MCF 10A (cell line): ENCODE measurements at regions not wholly inside any gene's neighbourhood (a gene's known extent, or its start where the extent isn't known, plus 50 kb on each side); places are given as distances from the start of the nearest gene placed in this dataset.

ENCODE experiments used
- BruUV-seq: library from RNA; stranded (reverse); fragments of 400-500 nt; replicated peaks from 2 replicates; lab custom pipeline; 2021; lab: Mats Ljungman, UMichigan
- CTCF ChIA-PET: fragments of 300-600 bp; sonication (Branson Sonifier 250); formaldehyde crosslinking; extraction: SDS; loops from one replicate; lab custom pipeline; 2021; ENCODE audit warnings: antibody characterized with exemption, inconsistent platforms; lab: Yijun Ruan, JAX
- POLR2A ChIA-PET: fragments of 300-600, 350-650 bp; sonication (Branson Sonifier 250); formaldehyde crosslinking; extraction: SDS; loops from one replicate; lab custom pipeline; 2020; ENCODE audit warnings: antibody characterized with exemption, inconsistent platforms; lab: Yijun Ruan, JAX
- DNase-seq: peaks from one replicate; pipeline ENCODE4 v3.0.0-alpha.2; 2018; ENCODE audit not compliant: unreplicated experiment
- H3K27ac Mint-ChIP-seq: one replicate; pipeline ENCODE4 v1.8.0; 2022; ENCODE audit warnings: mild to moderate bottlenecking, low read depth, mixed read lengths; ENCODE audit not compliant: unreplicated experiment
- H3K27me3 Mint-ChIP-seq: one replicate; pipeline ENCODE4 v1.8.0; 2022; ENCODE audit warnings: mixed read lengths; ENCODE audit not compliant: insufficient read depth, unreplicated experiment
- H3K36me3 Mint-ChIP-seq: one replicate; pipeline ENCODE4 v1.8.0; 2022; ENCODE audit warnings: mild to moderate bottlenecking, moderate library complexity, mixed read lengths; ENCODE audit not compliant: insufficient read depth, unreplicated experiment
- H3K4me1 Mint-ChIP-seq: one replicate; pipeline ENCODE4 v1.8.0; 2022; ENCODE audit warnings: mixed read lengths; ENCODE audit not compliant: insufficient read depth, unreplicated experiment
- H3K4me3 Mint-ChIP-seq: one replicate; pipeline ENCODE4 v1.8.0; 2022; ENCODE audit warnings: mild to moderate bottlenecking, moderate library complexity, mixed read lengths; ENCODE audit not compliant: unreplicated experiment
- H3K9me3 Mint-ChIP-seq: one replicate; pipeline ENCODE4 v1.8.0; 2022; ENCODE audit warnings: mixed read lengths; ENCODE audit not compliant: unreplicated experiment
- intact Hi-C: fragments of 100-400 bp; cut with micrococcal nuclease; formaldehyde crosslinking; loops from 2 replicates; pipeline ENCODE4 v1.14.1; 2022
- TF ChIP-seq, protein P1 (sequence below): fragments of 200-600 bp; IDR thresholded peaks from one replicate; pipeline ENCODE4 v1.8.0; 2022; ENCODE audit warnings: antibody characterized with exemption, mild to moderate bottlenecking; ENCODE audit not compliant: unreplicated experiment

DNA sequence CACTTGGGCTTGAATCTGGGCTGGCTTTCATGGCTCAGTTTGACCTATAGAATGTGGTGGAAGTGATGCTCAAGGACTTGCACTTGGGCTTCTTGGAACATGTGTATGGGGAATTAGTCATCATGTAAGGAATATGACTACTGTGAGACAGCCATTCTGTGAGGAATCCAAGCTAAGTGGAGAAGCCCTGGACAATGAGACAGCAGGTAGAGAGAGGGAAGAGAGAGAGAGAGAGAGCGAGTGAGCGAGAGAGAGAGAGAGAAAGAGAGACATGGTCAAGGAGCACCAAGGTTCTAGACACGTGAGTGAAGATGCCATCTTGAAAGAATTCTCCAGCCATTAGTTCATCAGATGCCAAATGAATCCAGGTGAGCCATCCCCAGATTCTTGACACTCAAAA is 261.6 kb upstream of the SORL1-AS1 start:
- POLR2A ChIA-PET: no interaction called here
- intact Hi-C loops: no loop called here
- DNase-seq: no peak
- Mint-ChIP-seq H3K27me3 (no peaks in the 10 kb centered on the region), H3K9me3 (peaks cover 14% of the 10 kb centered on the region), H3K36me3 (no peaks in the 10 kb centered on the region), H3K27ac (no peak overlapping the region), H3K4me1 (no peaks in the 10 kb centered on the region), H3K4me3 (no peak overlapping the region)
- CTCF ChIA-PET: no interaction called here
- no TSS peak for BruUV-seq
- TF ChIP-seq, protein P1, sequence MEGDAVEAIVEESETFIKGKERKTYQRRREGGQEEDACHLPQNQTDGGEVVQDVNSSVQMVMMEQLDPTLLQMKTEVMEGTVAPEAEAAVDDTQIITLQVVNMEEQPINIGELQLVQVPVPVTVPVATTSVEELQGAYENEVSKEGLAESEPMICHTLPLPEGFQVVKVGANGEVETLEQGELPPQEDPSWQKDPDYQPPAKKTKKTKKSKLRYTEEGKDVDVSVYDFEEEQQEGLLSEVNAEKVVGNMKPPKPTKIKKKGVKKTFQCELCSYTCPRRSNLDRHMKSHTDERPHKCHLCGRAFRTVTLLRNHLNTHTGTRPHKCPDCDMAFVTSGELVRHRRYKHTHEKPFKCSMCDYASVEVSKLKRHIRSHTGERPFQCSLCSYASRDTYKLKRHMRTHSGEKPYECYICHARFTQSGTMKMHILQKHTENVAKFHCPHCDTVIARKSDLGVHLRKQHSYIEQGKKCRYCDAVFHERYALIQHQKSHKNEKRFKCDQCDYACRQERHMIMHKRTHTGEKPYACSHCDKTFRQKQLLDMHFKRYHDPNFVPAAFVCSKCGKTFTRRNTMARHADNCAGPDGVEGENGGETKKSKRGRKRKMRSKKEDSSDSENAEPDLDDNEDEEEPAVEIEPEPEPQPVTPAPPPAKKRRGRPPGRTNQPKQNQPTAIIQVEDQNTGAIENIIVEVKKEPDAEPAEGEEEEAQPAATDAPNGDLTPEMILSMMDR: no peak

DNA sequence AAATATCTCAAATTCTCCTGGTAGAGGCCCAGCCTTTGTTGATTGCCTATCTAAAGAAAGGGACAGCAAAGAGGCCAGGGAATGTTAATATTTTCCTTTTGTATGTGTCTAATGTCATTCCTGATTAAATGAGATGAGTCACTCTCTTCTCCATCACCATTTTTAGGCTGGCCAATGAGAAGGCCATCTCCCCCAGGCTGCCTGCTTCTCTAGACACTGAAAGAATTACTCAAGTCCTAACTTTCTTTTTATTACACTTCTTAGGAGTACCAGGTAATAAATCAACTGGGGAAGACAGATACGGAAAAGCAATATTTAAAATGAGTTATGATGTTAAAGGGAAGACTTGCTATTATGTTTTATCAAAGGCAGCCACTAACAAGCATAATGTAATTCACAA is 259.2 kb upstream of the SORL1-AS1 start:
- peaks cover 14% of the 10 kb centered on the region for H3K9me3 Mint-ChIP-seq
- TF ChIP-seq, protein P1: no peak
- H3K4me3 Mint-ChIP-seq: no peak overlapping the region
- ChIA-PET POLR2A (no interaction called here), CTCF (no interaction called here)
- BruUV-seq: no TSS peak
- no peaks in the 10 kb centered on the region for H3K27me3 Mint-ChIP-seq
- no peaks in the 10 kb centered on the region for H3K4me1 Mint-ChIP-seq
- H3K36me3 Mint-ChIP-seq: no peaks in the 10 kb centered on the region
- no peak overlapping the region for H3K27ac Mint-ChIP-seq
- intact Hi-C loops: no loop called here
- no peak for DNase-seq

DNA sequence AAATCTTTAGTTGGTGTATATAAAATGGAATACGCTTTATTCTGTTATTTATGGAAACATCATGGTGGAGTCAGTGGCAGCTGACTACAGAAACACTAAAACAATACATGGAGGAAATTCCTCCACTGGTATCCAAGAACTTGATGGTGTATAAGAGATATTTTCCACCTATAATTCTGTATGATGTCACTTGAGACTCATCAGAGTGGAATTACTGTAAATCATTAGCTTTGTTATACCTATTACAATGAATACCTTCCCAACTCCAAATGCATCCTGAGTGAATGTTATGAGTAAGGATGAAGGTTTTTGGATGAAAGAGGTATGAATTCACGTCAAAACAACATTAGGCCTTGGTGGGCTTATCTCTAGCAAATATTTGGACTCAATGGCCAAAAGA is 258.5 kb upstream of the SORL1-AS1 start:
- BruUV-seq: no TSS peak

DNA sequence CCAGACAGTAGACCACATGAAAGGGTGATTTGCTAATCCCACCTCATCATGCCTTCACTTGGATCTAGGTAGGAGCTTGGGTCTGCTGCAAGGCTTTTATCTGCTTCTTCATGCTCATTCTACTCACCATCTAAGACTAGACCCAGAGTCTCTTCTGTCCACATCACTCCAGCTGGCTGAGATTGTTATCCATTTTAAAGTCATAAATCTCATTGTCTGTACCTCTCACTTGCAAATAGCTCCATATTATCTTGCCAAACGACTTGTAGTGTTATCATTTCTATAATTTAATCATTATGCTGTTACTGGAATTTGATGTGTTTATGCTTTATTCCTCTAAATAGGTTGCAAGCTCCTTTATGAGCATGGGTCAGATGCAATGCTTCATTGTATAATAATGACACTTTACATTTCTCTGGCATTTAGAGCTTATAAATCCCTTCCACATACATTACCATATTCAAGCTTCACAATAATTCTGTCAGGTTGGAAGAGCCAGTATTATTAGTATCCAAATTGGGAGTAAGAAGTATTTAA is 254.2 kb upstream of the SORL1-AS1 start:
- Mint-ChIP-seq H3K4me3 (no peak overlapping the region), H3K36me3 (no peaks in the 10 kb centered on the region), H3K9me3 (no peaks in the 10 kb centered on the region), H3K4me1 (no peaks in the 10 kb centered on the region), H3K27ac (no peak overlapping the region), H3K27me3 (peaks cover 22% of the 10 kb centered on the region)
- no peak for DNase-seq
- BruUV-seq: no TSS peak
- ChIA-PET CTCF (interaction anchor here (0.5 to 1.0 kb wide), 3 partner anchors 33 to 1563 kb away, joined by 3 to 5 read pairs (median 3); no protein-coding TSS in a partner anchor), POLR2A (interaction anchor here (0.6 kb wide), 1 partner anchor 12 kb away, joined by 3 read pairs; no protein-coding TSS in a partner anchor)
- TF ChIP-seq, protein P1: no peak
- intact Hi-C loops: no loop called here

More for the DNA sequence above, 258.5 kb upstream of the SORL1-AS1 start:
- ChIA-PET CTCF (no interaction called here), POLR2A (interaction anchor here (0.7 kb wide), 1 partner anchor 13 kb away, joined by 3 read pairs; no protein-coding TSS in a partner anchor)
- DNase-seq: no peak
- H3K27ac Mint-ChIP-seq: no peak overlapping the region
- H3K27me3 Mint-ChIP-seq: no peaks in the 10 kb centered on the region
- H3K4me3 Mint-ChIP-seq: no peak overlapping the region
- H3K4me1 Mint-ChIP-seq: no peaks in the 10 kb centered on the region
- intact Hi-C loops: no loop called here
- no peaks in the 10 kb centered on the region for H3K36me3 Mint-ChIP-seq
- peaks cover 14% of the 10 kb centered on the region for H3K9me3 Mint-ChIP-seq
- TF ChIP-seq, protein P1: no peak
